OCI-LY1 (cell line): ENCODE measurements at regions not wholly inside any gene's neighbourhood (a gene's known extent, or its start where the extent isn't known, plus 50 kb on each side); places are given as distances from the start of the nearest gene placed in this dataset.

Experiments used
- CTCF ChIP-seq: fragments of 200-600 bp; sonication (generic), shearing (Covaris generic); IDR thresholded peaks from 2 replicates; pipeline ENCODE4 v1.5.1; 2017; ENCODE audit warnings: mild to moderate bottlenecking, antibody characterized with exemption, low read length, moderate library complexity, mixed read lengths
- EZH2 ChIP-seq: fragments of 200-600 bp; sonication (generic), shearing (Covaris generic); IDR thresholded peaks from 2 replicates; pipeline ENCODE4 v1.8.0; 2017; ENCODE audit warnings: borderline replicate concordance, mixed run types, mild to moderate bottlenecking, antibody characterized with exemption, low read length, moderate library complexity, mixed read lengths

- TF ChIP-seq EZH2 (no peak), CTCF (no peak)
These were observed 298.4 kb upstream of the PRDM1 start for GRCh38 chr6:105787747-105788146.
